GM19035 (cell line): ENCODE measurements at regions not wholly inside any gene's neighbourhood (a gene's known extent, or its start where the extent isn't known, plus 50 kb on each side); places are given as distances from the start of the nearest gene placed in this dataset.
"Not testable (repeated sequence)": the region's sequence is repeated elsewhere in the genome, so short reads cannot be mapped to it uniquely, and the experiment has no call there.

Experiments
- ATAC-seq: cut with Tn5 transposase; IDR thresholded peaks from one replicate; pipeline ENCODE4 v1.9.1; 2021; ENCODE audit not compliant: unreplicated experiment

GRCh38 chr2:215722986-215723630 lies 287.2 kb upstream of the FN1 start:
- ATAC-seq: no peak

GRCh38 chr2:215722125-215722524 lies 286.3 kb upstream of the FN1 start:
- no peak for ATAC-seq

- not testable (repeated sequence) for ATAC-seq
Measured at GRCh38 chr2:215721515-215721914, 285.6 kb upstream of the FN1 start.

- no peak for ATAC-seq
Measured at GRCh38 chr2:215718890-215719289, 283.0 kb upstream of the FN1 start.

GRCh38 chr2:215718436-215718835 lies 282.6 kb upstream of the FN1 start:
- no peak for ATAC-seq

GRCh38 chr2:215717501-215718381 lies 281.9 kb upstream of the FN1 start:
- no peak for ATAC-seq

GRCh38 chr2:215716956-215717355 lies 281.1 kb upstream of the FN1 start:
- no peak for ATAC-seq

GRCh38 chr2:215712871-215713790 lies 277.3 kb upstream of the FN1 start:
- ATAC-seq: no peak

GRCh38 chr2:215712219-215712868 lies 276.5 kb upstream of the FN1 start:
- ATAC-seq: no peak

GRCh38 chr2:215711471-215712034 lies 275.7 kb upstream of the FN1 start:
- no peak for ATAC-seq

- no peak for ATAC-seq
Measured at GRCh38 chr2:215707608-215708007, 271.7 kb upstream of the FN1 start.

GRCh38 chr2:215705771-215706361 lies 270.0 kb upstream of the FN1 start:
- no peak for ATAC-seq

- ATAC-seq: no peak
Measured at GRCh38 chr2:215705281-215705680, 269.4 kb upstream of the FN1 start.

- no peak for ATAC-seq
Measured at GRCh38 chr2:215702116-215702902, 266.4 kb upstream of the FN1 start.

- no peak for ATAC-seq
Measured at GRCh38 chr2:215699700-215700538, 264.1 kb upstream of the FN1 start.

- no peak for ATAC-seq
Measured at GRCh38 chr2:215699018-215699417, 263.1 kb upstream of the FN1 start.

- ATAC-seq: no peak
Measured at GRCh38 chr2:215698566-215698965, 262.7 kb upstream of the FN1 start.

- no peak for ATAC-seq
Measured at GRCh38 chr2:215697496-215697895, 261.6 kb upstream of the FN1 start.
